GM21619 (cell line): ENCODE measurements at regions not wholly inside any gene's neighbourhood (a gene's known extent, or its start where the extent isn't known, plus 50 kb on each side); places are given as distances from the start of the nearest gene placed in this dataset.

Source experiments
- ATAC-seq: cut with Tn5 transposase; IDR thresholded peaks from one replicate; pipeline ENCODE4 v1.9.1; 2021; ENCODE audit not compliant: unreplicated experiment

GRCh38 chr4:1543561-1543960 is 137.3 kb upstream of the NKX1-1 start:
- no peak for ATAC-seq

GRCh38 chr4:1542516-1543320 is 136.5 kb upstream of the NKX1-1 start:
- ATAC-seq = no peak

GRCh38 chr4:1542226-1542490 is 135.9 kb upstream of the NKX1-1 start:
- no peak for ATAC-seq

- no peak for ATAC-seq
These were observed 135.4 kb upstream of the NKX1-1 start for GRCh38 chr4:1541449-1542225.

- no peak for ATAC-seq
These were observed 134.5 kb upstream of the NKX1-1 start for GRCh38 chr4:1540601-1541375.

- no peak for ATAC-seq
These were observed 133.8 kb upstream of the NKX1-1 start for GRCh38 chr4:1539859-1540600.

GRCh38 chr4:1538941-1539772 is 132.9 kb upstream of the NKX1-1 start:
- no peak for ATAC-seq

GRCh38 chr4:1538096-1538410 is 131.8 kb upstream of the NKX1-1 start:
- no peak for ATAC-seq

- ATAC-seq = no peak
These were observed 131.3 kb upstream of the NKX1-1 start for GRCh38 chr4:1537410-1538095.

- ATAC-seq = no peak
These were observed 130.6 kb upstream of the NKX1-1 start for GRCh38 chr4:1536579-1537409.

- no peak for ATAC-seq
These were observed 129.8 kb upstream of the NKX1-1 start for GRCh38 chr4:1535926-1536578.

GRCh38 chr4:1534876-1535526 is 128.8 kb upstream of the NKX1-1 start:
- no peak for ATAC-seq

GRCh38 chr4:1534095-1534872 is 128.0 kb upstream of the NKX1-1 start:
- ATAC-seq = no peak

- ATAC-seq = no peak
These were observed 127.3 kb upstream of the NKX1-1 start for GRCh38 chr4:1533501-1534064.

GRCh38 chr4:1532549-1533395 is 126.5 kb upstream of the NKX1-1 start:
- ATAC-seq = no peak
